Upper lobe of left lung (tissue), 6 donors: ENCODE measurements at regions not wholly inside any gene's neighbourhood (a gene's known extent, or its start where the extent isn't known, plus 50 kb on each side); places are given as distances from the start of the nearest gene placed in this dataset.
"Not testable (repeated sequence)": the region's sequence is repeated elsewhere in the genome, so short reads cannot be mapped to it uniquely, and the experiment has no call there.

Experiments
- ATAC-seq, 2 donors: fragments of 200-7000 bp; cut with Tn5 transposase; one replicate each; pipeline ENCODE4 v1.9.1; 2022; ENCODE audit warnings: mild to moderate bottlenecking in 2 of 2, moderate library complexity in 2 of 2; ENCODE audit not compliant: low FRiP score in 2 of 2
- DNase-seq, 2 donors: peaks; one replicate each; pipeline ENCODE4 v3.0.0-alpha.2; 2019 to 2020
- H3K27ac ChIP-seq, 4 donors: fragments of 200-600 bp; sonication (generic); one replicate each; pipeline ENCODE4 v1.5.1; 2016 to 2019
- H3K27me3 ChIP-seq, 4 donors: fragments of 200-600 bp; sonication (generic); one replicate each; pipeline ENCODE4 v1.5.1; 2017 to 2019
- H3K36me3 ChIP-seq, 4 donors: fragments of 200-600 bp; sonication (generic); one replicate each; pipeline ENCODE4 v1.5.1; 2016 to 2019
- H3K4me1 ChIP-seq, 4 donors: fragments of 200-600 bp; sonication (generic); one replicate each; pipeline ENCODE4 v1.5.1; 2018 to 2019
- H3K4me3 ChIP-seq, 4 donors: fragments of 200-600 bp; sonication (generic); one replicate each; pipeline ENCODE4 v1.5.1; 2017 to 2019; ENCODE audit warnings: mild to moderate bottlenecking in 2 of 4, moderate library complexity in 1 of 4
- H3K9me3 ChIP-seq, 4 donors: fragments of 200-600 bp; sonication (generic); one replicate each; pipeline ENCODE4 v1.5.1; 2018 to 2019
- WGBS, 2 donors: methylation state at CpG; one replicate each; pipeline ENCODE4 v1.1.5; 2017 to 2018; 5-methylcytosine and 5-hydroxymethylcytosine counted together
- donor health status: DM: no; HTN: no; CAD: no; lungs with moderate emphysema.
- donor health status: DM: no; HTN: yes; CAD: no; lungs with severe emphysema.

DNA sequence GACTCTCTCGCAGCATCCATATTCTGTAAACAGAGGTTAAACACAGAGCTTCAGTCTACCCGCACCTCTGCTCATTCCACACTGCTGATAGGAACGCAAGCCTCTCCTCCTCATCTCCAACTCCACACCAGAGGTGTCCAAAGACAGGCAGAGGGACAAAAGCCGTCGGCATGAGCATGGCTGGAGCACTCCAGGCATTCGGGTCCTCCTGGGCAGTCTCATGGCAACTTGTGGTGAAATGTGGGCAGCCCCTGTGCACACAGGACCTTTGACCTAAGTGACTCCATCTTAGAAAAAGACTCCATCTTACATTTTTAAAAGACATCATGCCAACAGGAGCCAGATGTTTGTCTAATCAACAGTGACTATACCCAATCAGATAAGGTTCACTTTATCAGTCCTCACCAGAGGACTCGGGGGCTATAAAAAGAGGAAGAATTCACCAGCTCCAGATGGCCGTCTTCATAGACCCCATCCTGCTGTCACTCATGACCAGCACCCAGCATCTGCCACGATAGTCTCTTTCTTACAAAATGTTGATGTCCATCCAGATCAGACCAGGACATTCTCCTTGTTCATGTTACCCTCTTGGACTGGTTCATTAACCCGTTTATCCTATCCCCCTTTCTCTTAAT lies 304.4 kb downstream of the ANAPC1 start:
- H3K9me3 ChIP-seq, ATAC-seq, H3K36me3 ChIP-seq, H3K4me1 ChIP-seq, H3K27ac ChIP-seq, H3K27me3 ChIP-seq, DNase-seq, H3K4me3 ChIP-seq: not testable (repeated sequence)
- 80 to 83% methylated on average over 4 to 9 of the region's 10 CpGs for WGBS, 2 donors

DNA sequence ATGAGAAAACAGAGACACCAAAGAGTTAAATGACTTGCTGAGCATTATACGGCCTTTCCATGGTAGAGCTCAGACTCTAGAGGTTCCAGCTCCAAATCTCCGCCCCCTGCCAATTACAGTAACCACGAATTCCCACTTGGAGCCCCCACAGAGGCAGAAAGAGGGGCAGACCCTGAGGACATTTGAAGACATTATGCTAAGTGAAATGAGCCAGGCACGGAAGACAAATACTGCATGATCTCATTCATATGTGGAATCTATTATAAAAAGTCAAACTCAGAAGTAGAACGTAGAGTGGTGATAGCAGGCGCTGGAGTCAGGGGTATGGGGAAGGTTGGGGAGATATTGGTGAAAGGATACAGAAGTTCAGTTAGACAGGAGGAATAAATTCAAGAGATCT lies 303.4 kb downstream of the ANAPC1 start:
- H3K36me3 ChIP-seq, H3K27ac ChIP-seq, H3K9me3 ChIP-seq, H3K4me1 ChIP-seq, DNase-seq, ATAC-seq, H3K4me3 ChIP-seq, H3K27me3 ChIP-seq: not testable (repeated sequence)
- WGBS, 2 donors, result no CpG with 5 or more reads among the region's 6 CpGs

GRCh38 chr2:111582090-111582489 lies 301.9 kb downstream of the ANAPC1 start:
- not testable (repeated sequence) for H3K27ac ChIP-seq, H3K4me1 ChIP-seq, DNase-seq, H3K36me3 ChIP-seq, ATAC-seq, H3K4me3 ChIP-seq, H3K9me3 ChIP-seq, H3K27me3 ChIP-seq
- 84 to 90% methylated on average over 5 to 6 of the region's 6 CpGs for WGBS, 2 donors

GRCh38 chr2:111583480-111583879 lies 300.5 kb downstream of the ANAPC1 start:
- H3K27me3 ChIP-seq, DNase-seq, H3K4me3 ChIP-seq, H3K4me1 ChIP-seq, H3K27ac ChIP-seq, H3K9me3 ChIP-seq, H3K36me3 ChIP-seq, ATAC-seq: not testable (repeated sequence)
- WGBS, 2 donors, result no CpG with 5 or more reads among the region's 3 CpGs

DNA sequence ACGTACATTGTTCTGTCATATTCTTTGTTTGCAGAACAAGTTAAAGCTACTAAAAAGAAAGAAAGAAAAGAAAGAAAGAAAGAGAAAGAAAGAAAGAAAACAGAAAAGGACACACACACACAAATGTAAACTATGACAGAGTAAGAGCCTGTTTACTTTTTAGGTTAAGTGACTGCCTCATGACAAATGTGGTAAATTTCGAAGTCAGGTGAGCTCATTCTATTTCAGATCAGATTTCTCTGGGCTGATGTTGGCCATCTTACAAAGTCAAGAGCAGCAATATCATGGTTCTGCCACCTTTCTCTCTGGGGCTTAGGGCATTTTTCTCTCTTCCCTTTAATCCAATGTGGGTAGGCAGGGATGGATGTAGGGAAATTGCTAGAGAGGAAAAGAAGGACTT lies 299.5 kb downstream of the ANAPC1 start:
- not testable (repeated sequence) for H3K9me3 ChIP-seq, H3K4me1 ChIP-seq, H3K4me3 ChIP-seq, DNase-seq, H3K36me3 ChIP-seq, H3K27ac ChIP-seq, H3K27me3 ChIP-seq, ATAC-seq
- 91 to 100% methylated on average over 1 to 2 of the region's 2 CpGs for WGBS, 2 donors

DNA sequence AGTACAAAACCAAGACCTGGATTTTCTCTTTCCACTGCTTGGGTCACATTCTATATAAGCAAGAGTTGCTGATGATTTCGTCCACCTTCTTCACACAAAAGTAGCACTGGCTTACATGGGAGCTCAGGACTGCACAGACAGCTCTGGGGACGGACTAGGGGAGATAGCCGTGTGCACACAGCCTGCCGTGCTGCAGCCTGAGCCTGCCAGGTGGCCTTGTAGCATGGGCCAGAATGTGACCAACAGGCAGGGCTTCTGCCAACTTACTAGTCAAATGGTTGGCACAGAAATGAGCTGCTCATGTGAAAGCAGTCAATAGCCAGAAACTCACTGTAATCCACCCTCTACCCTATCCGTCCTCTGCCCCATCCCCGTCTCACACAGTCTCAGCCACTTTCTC lies 299.0 kb downstream of the ANAPC1 start:
- not testable (repeated sequence) for H3K36me3 ChIP-seq, H3K27me3 ChIP-seq, H3K4me3 ChIP-seq, H3K27ac ChIP-seq, H3K9me3 ChIP-seq, H3K4me1 ChIP-seq
- peak in 1 of 2 donors; percentile 34 for ATAC-seq
- 93% methylated on average over 2 of the region's 6 CpGs; no CpG with 5 or more reads in 1 of the 2 donors for WGBS, 2 donors
- peak in 1 of 2 donors; percentile 16 for DNase-seq

- DNase-seq, H3K27me3 ChIP-seq, H3K4me3 ChIP-seq, H3K9me3 ChIP-seq, H3K4me1 ChIP-seq, H3K36me3 ChIP-seq, H3K27ac ChIP-seq: not testable (repeated sequence)
- WGBS, 2 donors, result 87 to 89% methylated on average over 1 to 2 of the region's 2 CpGs
- peak in 1 of 2 donors; percentile 47 for ATAC-seq
These were observed 298.0 kb downstream of the ANAPC1 start for GRCh38 chr2:111586014-111586413.

GRCh38 chr2:111595072-111595471 lies 288.9 kb downstream of the ANAPC1 start:
- H3K4me1 ChIP-seq, H3K27me3 ChIP-seq, H3K27ac ChIP-seq, H3K36me3 ChIP-seq, DNase-seq, H3K9me3 ChIP-seq, H3K4me3 ChIP-seq: not testable (repeated sequence)
- ATAC-seq, result peak in 1 of 2 donors; percentile 58
- 100% methylated on average over 1 of the region's 7 CpGs; no CpG with 5 or more reads in 1 of the 2 donors for WGBS, 2 donors

- not testable (repeated sequence) for H3K27ac ChIP-seq, ATAC-seq, H3K9me3 ChIP-seq, H3K27me3 ChIP-seq, DNase-seq, H3K36me3 ChIP-seq, H3K4me1 ChIP-seq, H3K4me3 ChIP-seq
- WGBS, 2 donors, result 80 to 100% methylated on average over 1 of the region's 4 CpGs
These were observed 286.9 kb downstream of the ANAPC1 start for GRCh38 chr2:111596808-111597705.

GRCh38 chr2:111598944-111599343 lies 285.0 kb downstream of the ANAPC1 start:
- H3K27ac ChIP-seq, ATAC-seq, H3K36me3 ChIP-seq, H3K27me3 ChIP-seq, DNase-seq, H3K4me3 ChIP-seq, H3K9me3 ChIP-seq, H3K4me1 ChIP-seq: not testable (repeated sequence)
- WGBS, 2 donors, result 29 to 79% methylated on average over 1 to 2 of the region's 2 CpGs

DNA sequence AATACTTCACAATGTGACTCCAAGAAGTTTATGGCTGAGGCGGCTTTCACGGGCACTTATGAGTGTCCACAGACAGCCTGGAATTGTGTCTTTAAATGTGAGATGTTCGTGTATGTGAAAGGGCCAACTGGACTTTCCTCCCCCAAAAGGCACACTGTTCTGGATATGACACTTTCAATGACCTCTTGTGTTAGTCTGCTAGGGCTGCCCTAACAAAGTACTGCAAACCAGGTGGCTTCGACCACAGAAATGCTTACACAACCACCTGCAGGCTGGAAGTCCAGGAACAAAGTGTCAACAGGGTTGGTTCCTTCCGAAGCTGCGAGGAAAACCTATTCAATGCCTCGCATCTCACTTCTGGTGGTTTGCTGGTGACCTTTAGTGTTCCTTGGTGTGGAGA lies 281.7 kb downstream of the ANAPC1 start:
- not testable (repeated sequence) for H3K9me3 ChIP-seq, H3K4me3 ChIP-seq, H3K36me3 ChIP-seq, H3K4me1 ChIP-seq, ATAC-seq, DNase-seq, H3K27me3 ChIP-seq, H3K27ac ChIP-seq
- 80% methylated on average over 1 of the region's 7 CpGs; no CpG with 5 or more reads in 1 of the 2 donors for WGBS, 2 donors

GRCh38 chr2:111605798-111606197 lies 278.2 kb downstream of the ANAPC1 start:
- 92 to 95% methylated on average over 5 to 7 of the region's 11 CpGs for WGBS, 2 donors

DNA sequence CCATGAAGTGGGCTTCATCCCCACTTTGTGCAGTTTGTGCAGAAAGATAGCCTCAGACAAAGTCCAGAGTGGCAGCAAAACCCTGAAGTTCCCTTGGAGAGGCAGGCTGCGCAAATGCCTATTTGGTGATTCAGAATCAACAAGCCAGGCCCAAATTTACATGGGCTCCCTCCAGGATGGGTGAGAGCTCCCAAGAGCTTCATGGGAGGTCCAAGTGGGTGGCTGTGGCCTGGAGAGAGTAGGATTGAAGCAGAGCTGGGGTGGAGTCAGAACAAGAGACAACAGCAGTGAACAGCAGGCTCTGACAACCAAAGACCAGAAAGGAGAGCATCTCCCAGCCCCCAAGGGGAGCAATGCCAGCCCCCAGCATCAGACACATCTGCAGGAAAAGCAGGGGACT lies 277.4 kb downstream of the ANAPC1 start:
- not testable (repeated sequence) for H3K27ac ChIP-seq, H3K4me1 ChIP-seq, ATAC-seq, H3K27me3 ChIP-seq, H3K4me3 ChIP-seq, H3K9me3 ChIP-seq, H3K36me3 ChIP-seq, DNase-seq
- WGBS, 2 donors, result no CpG with 5 or more reads among the region's 1 CpG

More at GRCh38 chr2:111605798-111606197, 278.2 kb downstream of the ANAPC1 start:
- H3K27me3 ChIP-seq, H3K4me3 ChIP-seq, ATAC-seq, DNase-seq, H3K4me1 ChIP-seq, H3K9me3 ChIP-seq, H3K27ac ChIP-seq, H3K36me3 ChIP-seq: not testable (repeated sequence)
